Fibroblast of villous mesenchyme (primary cell): ENCODE measurements at regions not wholly inside any gene's neighbourhood (a gene's known extent, or its start where the extent isn't known, plus 50 kb on each side); places are given as distances from the start of the nearest gene placed in this dataset.

Experiments
- DNase-seq: peaks from one replicate; pipeline ENCODE4 v3.0.0-alpha.2; 2010; ENCODE audit warnings: low read depth
- H3K4me3 ChIP-seq: 2 replicates; pipeline ENCODE4 v1.5.1; 2011; ENCODE audit warnings: low read depth, mild to moderate bottlenecking, low read length
- CTCF ChIP-seq: IDR thresholded peaks from 2 replicates; pipeline ENCODE4 v1.5.1; 2012; ENCODE audit warnings: low read depth, mild to moderate bottlenecking, low read length; ENCODE audit not compliant: insufficient read depth

GRCh38 chrX:121216641-121217374, 169.4 kb downstream of the GLUD2 start:
- no peak overlapping the region for H3K4me3 ChIP-seq
- no peak for TF ChIP-seq CTCF
- no peak for DNase-seq

GRCh38 chrX:121221322-121221977, 174.0 kb downstream of the GLUD2 start:
- no peak for DNase-seq
- no peak overlapping the region for H3K4me3 ChIP-seq
- no peak for TF ChIP-seq CTCF

GRCh38 chrX:121227888-121228287, 180.5 kb downstream of the GLUD2 start:
- no peak for DNase-seq
- TF ChIP-seq CTCF, result no peak
- no peak overlapping the region for H3K4me3 ChIP-seq

GRCh38 chrX:121231566-121232358, 184.4 kb downstream of the GLUD2 start:
- DNase-seq, result no peak
- H3K4me3 ChIP-seq, result no peak overlapping the region
- TF ChIP-seq CTCF, result no peak

- no peak overlapping the region for H3K4me3 ChIP-seq
- DNase-seq, result no peak
- no peak for TF ChIP-seq CTCF
These were observed 188.6 kb downstream of the GLUD2 start for GRCh38 chrX:121236040-121236439.

GRCh38 chrX:121238093-121238492, 190.7 kb downstream of the GLUD2 start:
- H3K4me3 ChIP-seq, result no peak overlapping the region
- no peak for TF ChIP-seq CTCF
- no peak for DNase-seq
